OCI-LY3 (cell line): ENCODE measurements at regions not wholly inside any gene's neighbourhood (a gene's known extent, or its start where the extent isn't known, plus 50 kb on each side); places are given as distances from the start of the nearest gene placed in this dataset.

ENCODE experiments used
- EZH2phosphoT487 ChIP-seq: fragments of 200-600 bp; shearing (Covaris generic); IDR thresholded peaks from 2 replicates; pipeline ENCODE4 v1.6.1; 2018; ENCODE audit warnings: antibody characterized with exemption, mixed run types, low read depth
- TF ChIP-seq, protein P1 (sequence below): fragments of 200-600, 300-600 bp; sonication (generic); IDR thresholded peaks from 2 replicates; pipeline ENCODE4 v1.5.1; 2014; ENCODE audit warnings: antibody characterized with exemption, low read length, low read depth

DNA sequence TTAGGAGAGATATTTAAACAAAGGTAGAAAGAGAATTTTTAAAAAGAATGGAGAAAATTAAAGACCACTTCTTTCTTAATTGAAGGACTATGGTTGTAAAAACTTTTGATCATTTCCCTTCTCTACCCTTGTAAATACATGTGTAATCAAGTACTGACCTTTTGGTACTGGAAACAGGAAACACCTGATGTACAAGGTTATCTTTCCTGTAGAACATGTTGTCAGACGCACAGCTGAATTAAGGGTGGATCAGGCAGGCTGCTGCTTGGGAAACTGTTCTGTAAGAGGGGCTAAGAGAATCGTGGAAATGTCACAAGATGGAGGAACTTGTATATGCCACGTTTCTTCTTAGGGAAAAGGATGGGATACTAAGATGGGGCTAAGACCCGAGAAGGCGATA is 341.6 kb downstream of the ZNF608 start:
- TF ChIP-seq, protein P1, sequence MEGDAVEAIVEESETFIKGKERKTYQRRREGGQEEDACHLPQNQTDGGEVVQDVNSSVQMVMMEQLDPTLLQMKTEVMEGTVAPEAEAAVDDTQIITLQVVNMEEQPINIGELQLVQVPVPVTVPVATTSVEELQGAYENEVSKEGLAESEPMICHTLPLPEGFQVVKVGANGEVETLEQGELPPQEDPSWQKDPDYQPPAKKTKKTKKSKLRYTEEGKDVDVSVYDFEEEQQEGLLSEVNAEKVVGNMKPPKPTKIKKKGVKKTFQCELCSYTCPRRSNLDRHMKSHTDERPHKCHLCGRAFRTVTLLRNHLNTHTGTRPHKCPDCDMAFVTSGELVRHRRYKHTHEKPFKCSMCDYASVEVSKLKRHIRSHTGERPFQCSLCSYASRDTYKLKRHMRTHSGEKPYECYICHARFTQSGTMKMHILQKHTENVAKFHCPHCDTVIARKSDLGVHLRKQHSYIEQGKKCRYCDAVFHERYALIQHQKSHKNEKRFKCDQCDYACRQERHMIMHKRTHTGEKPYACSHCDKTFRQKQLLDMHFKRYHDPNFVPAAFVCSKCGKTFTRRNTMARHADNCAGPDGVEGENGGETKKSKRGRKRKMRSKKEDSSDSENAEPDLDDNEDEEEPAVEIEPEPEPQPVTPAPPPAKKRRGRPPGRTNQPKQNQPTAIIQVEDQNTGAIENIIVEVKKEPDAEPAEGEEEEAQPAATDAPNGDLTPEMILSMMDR, result no peak
- no peak for TF ChIP-seq EZH2phosphoT487
